Activated CD4-positive, alpha-beta T cell treated with anti-CD3 and anti-CD28 coated beads, Interleukin-2, amount 10 ng/mL, durations not matched to agents 7 days and 5 days (primary cell): ENCODE measurements at regions not wholly inside any gene's neighbourhood (a gene's known extent, or its start where the extent isn't known, plus 50 kb on each side); places are given as distances from the start of the nearest gene placed in this dataset.
"Not testable (repeated sequence)": the region's sequence is repeated elsewhere in the genome, so short reads cannot be mapped to it uniquely, and the experiment has no call there.

Experiments used
- CTCF ChIA-PET: fragments of 350-600 bp; sonication (Branson Sonifier 250); formaldehyde crosslinking; loops from one replicate; lab custom pipeline; 2021; ENCODE audit warnings: antibody characterized with exemption; lab: Charles Lee
- POLR2A ChIA-PET: fragments of 350-600 bp; sonication (Branson Sonifier 250); formaldehyde crosslinking; loops from one replicate; lab custom pipeline; 2021; ENCODE audit warnings: antibody characterized with exemption; lab: Charles Lee
- DNase-seq: peaks from one replicate; pipeline ENCODE4 v3.0.0-alpha.2; 2020
- H3K27ac Mint-ChIP-seq: one replicate; pipeline ENCODE4 v1.8.0; 2021; ENCODE audit warnings: mild to moderate bottlenecking, moderate library complexity, mixed read lengths
- H3K27me3 Mint-ChIP-seq: one replicate; pipeline ENCODE4 v1.8.0; 2021; ENCODE audit warnings: mixed read lengths
- H3K36me3 Mint-ChIP-seq: one replicate; pipeline ENCODE4 v1.8.0; 2021; ENCODE audit warnings: low read depth, mixed read lengths
- H3K4me1 Mint-ChIP-seq: one replicate; pipeline ENCODE4 v1.8.0; 2021; ENCODE audit warnings: mixed read lengths
- H3K4me3 Mint-ChIP-seq: one replicate; pipeline ENCODE4 v1.8.0; 2021; ENCODE audit warnings: mild to moderate bottlenecking, moderate library complexity, mixed read lengths
- H3K9me3 Mint-ChIP-seq: one replicate; pipeline ENCODE4 v1.8.0; 2021; ENCODE audit warnings: mixed read lengths

GRCh38 chr2:402206-402605 lies 114.3 kb upstream of the ALKAL2 start:
- DNase-seq = no peak
- H3K4me3 Mint-ChIP-seq = no peak overlapping the region
- ChIA-PET POLR2A (no interaction called here), CTCF (no interaction called here)
- no peak overlapping the region for H3K27ac Mint-ChIP-seq
- no peaks in the 10 kb centered on the region for H3K36me3 Mint-ChIP-seq
- no peaks in the 10 kb centered on the region for H3K4me1 Mint-ChIP-seq
- H3K9me3 Mint-ChIP-seq = peaks cover 9% of the 10 kb centered on the region
- peaks cover 1% of the 10 kb centered on the region for H3K27me3 Mint-ChIP-seq

GRCh38 chr2:401019-401679 lies 113.3 kb upstream of the ALKAL2 start:
- H3K4me1 Mint-ChIP-seq = no peaks in the 10 kb centered on the region

GRCh38 chr2:397926-398325 lies 110.0 kb upstream of the ALKAL2 start:
- Mint-ChIP-seq H3K9me3 (peaks cover 1% of the 10 kb centered on the region), H3K4me1 (peaks cover 23% of the 10 kb centered on the region), H3K36me3 (peaks cover 2% of the 10 kb centered on the region), H3K27me3 (no peaks in the 10 kb centered on the region), H3K27ac (no peak overlapping the region), H3K4me3 (no peak overlapping the region)
- DNase-seq = no peak
- ChIA-PET POLR2A (no interaction called here), CTCF (no interaction called here)

More at GRCh38 chr2:401019-401679, 113.3 kb upstream of the ALKAL2 start:
- H3K27me3 Mint-ChIP-seq = no peaks in the 10 kb centered on the region
- ChIA-PET CTCF (no interaction called here), POLR2A (no interaction called here)
- H3K9me3 Mint-ChIP-seq = peaks cover 9% of the 10 kb centered on the region
- no peak overlapping the region for H3K27ac Mint-ChIP-seq
- DNase-seq = no peak
- no peak overlapping the region for H3K4me3 Mint-ChIP-seq
- H3K36me3 Mint-ChIP-seq = no peaks in the 10 kb centered on the region

DNA sequence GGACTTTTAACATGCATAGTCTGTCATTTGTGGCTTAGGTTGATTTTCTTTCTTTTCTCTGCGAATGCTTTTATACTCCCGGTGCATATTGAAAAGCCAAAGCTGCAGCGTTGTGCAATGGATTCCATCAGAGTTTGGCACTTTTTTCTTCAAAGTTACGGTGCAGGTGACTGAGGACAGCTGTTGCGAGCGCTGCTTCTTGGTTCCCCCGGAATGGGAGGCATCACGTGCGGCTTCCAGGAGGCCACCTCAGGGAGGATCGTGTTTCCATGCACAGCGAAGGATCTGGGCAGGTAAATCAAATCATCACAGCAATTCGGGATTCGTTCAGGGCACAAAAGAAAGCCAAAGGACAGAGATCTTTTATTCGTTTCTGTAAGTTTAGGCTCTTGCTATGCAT lies 109.6 kb upstream of the ALKAL2 start:
- Mint-ChIP-seq H3K27me3 (no peaks in the 10 kb centered on the region), H3K9me3 (no peaks in the 10 kb centered on the region), H3K4me3 (no peak overlapping the region), H3K27ac (no peak overlapping the region), H3K36me3 (peaks cover 2% of the 10 kb centered on the region), H3K4me1 (peaks cover 25% of the 10 kb centered on the region)
- ChIA-PET POLR2A (no interaction called here), CTCF (no interaction called here)
- no peak for DNase-seq

- no peak for DNase-seq
- H3K27ac Mint-ChIP-seq = no peak overlapping the region
- no peaks in the 10 kb centered on the region for H3K9me3 Mint-ChIP-seq
- H3K27me3 Mint-ChIP-seq = no peaks in the 10 kb centered on the region
- ChIA-PET POLR2A (no interaction called here), CTCF (no interaction called here)
- H3K4me3 Mint-ChIP-seq = no peak overlapping the region
- peaks cover 25% of the 10 kb centered on the region for H3K4me1 Mint-ChIP-seq
- H3K36me3 Mint-ChIP-seq = peaks cover 2% of the 10 kb centered on the region
Measured at GRCh38 chr2:396903-397302, 109.0 kb upstream of the ALKAL2 start.

DNA sequence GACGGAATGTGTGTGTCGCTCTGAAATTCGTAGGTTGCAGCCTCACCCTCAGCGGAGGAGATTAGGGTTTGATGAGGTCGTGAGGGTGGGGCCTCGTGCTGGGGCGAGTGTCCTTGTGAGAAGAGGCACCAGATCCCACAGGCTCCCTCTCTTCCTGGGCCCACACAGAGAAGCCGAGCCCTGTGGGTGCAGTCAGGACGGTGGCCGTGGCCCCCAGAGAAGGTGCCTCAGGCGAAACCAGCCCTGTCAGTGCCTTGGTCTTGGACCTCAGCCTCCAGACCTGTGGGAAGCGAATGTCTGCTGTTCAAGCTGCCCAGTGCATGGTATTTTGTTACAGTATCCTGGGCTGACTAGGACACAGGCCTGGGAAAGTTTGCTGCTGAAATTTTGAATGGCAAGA lies 108.0 kb upstream of the ALKAL2 start:
- POLR2A ChIA-PET = no interaction called here
- Mint-ChIP-seq H3K4me3 (no peak overlapping the region), H3K4me1 (peaks cover 27% of the 10 kb centered on the region), H3K9me3 (no peaks in the 10 kb centered on the region), H3K27me3 (no peaks in the 10 kb centered on the region), H3K27ac (peak overlapping the region; percentile 9), H3K36me3 (peaks cover 2% of the 10 kb centered on the region)
- CTCF ChIA-PET = no interaction called here
- no peak for DNase-seq

GRCh38 chr2:393711-394696 lies 106.1 kb upstream of the ALKAL2 start:
- Mint-ChIP-seq H3K27me3 (no peaks in the 10 kb centered on the region), H3K36me3 (peaks cover 2% of the 10 kb centered on the region), H3K9me3 (peaks cover 6% of the 10 kb centered on the region), H3K27ac (peak overlapping the region; percentile 87), H3K4me1 (peaks cover 27% of the 10 kb centered on the region), H3K4me3 (peak overlapping the region; percentile 67)
- ChIA-PET POLR2A (interaction anchor here (0.7 kb wide), 1 partner anchor 178 kb away, joined by 3 read pairs; no protein-coding TSS in a partner anchor), CTCF (interaction anchor here (0.7 kb wide), 1 partner anchor 25 kb away, joined by 3 read pairs; no protein-coding TSS in a partner anchor)
- peak; percentile 81 for DNase-seq

GRCh38 chr2:392926-393280 lies 105.0 kb upstream of the ALKAL2 start:
- no peaks in the 10 kb centered on the region for H3K27me3 Mint-ChIP-seq
- H3K4me3 Mint-ChIP-seq = no peak overlapping the region
- peak overlapping the region; percentile 50 for H3K27ac Mint-ChIP-seq
- ChIA-PET POLR2A (no interaction called here), CTCF (no interaction called here)
- peaks cover 2% of the 10 kb centered on the region for H3K36me3 Mint-ChIP-seq
- H3K9me3 Mint-ChIP-seq = peaks cover 8% of the 10 kb centered on the region
- H3K4me1 Mint-ChIP-seq = peaks cover 27% of the 10 kb centered on the region
- no peak for DNase-seq

DNA sequence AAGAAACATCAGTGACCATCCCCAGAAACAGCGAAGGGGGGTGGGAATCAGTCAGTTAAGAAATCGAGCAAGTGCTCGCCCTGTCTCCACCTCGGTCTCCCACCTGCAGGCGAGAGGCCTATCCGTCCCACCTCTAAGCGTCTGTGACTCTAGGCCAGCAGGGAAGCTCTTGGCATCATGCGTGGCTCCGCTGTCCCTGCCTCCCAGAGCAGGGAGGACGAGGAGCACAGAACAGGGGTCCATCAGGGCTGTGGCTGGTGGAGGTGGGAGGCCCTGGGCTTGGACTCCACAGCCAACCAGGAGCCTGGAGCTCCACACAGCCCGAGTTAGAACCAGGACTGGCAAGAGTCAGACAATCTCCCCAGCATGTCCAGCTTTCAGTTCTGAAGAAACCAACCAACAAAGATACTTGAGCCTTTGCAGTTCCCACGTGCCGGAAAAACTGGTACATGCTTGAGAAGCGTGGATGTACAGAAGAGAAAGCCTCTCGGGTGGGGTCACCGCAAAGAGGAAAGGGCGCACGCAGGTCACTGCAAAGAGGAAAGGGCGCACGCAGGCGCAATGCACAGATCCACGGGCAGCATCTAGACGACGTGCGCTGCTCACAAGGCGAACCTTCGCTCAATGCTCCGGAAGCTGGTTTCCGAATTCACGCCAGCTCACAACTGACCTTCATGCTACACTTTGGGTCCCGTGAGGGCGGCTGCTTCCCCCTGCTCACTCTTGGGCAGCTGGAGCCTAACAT lies 104.5 kb upstream of the ALKAL2 start:
- DNase-seq = no peak
- CTCF ChIA-PET = no interaction called here
- Mint-ChIP-seq H3K9me3 (peaks cover 8% of the 10 kb centered on the region), H3K4me3 (no peak overlapping the region), H3K36me3 (peaks cover 2% of the 10 kb centered on the region), H3K27ac (no peak overlapping the region), H3K27me3 (no peaks in the 10 kb centered on the region), H3K4me1 (peaks cover 27% of the 10 kb centered on the region)
- POLR2A ChIA-PET = no interaction called here

GRCh38 chr2:391696-392095 lies 103.8 kb upstream of the ALKAL2 start:
- CTCF ChIA-PET = no interaction called here
- Mint-ChIP-seq H3K27me3 (no peaks in the 10 kb centered on the region), H3K36me3 (peaks cover 2% of the 10 kb centered on the region), H3K9me3 (peaks cover 8% of the 10 kb centered on the region), H3K4me1 (peaks cover 27% of the 10 kb centered on the region), H3K4me3 (no peak overlapping the region), H3K27ac (no peak overlapping the region)
- POLR2A ChIA-PET = no interaction called here
- no peak for DNase-seq

GRCh38 chr2:390959-391358 lies 103.1 kb upstream of the ALKAL2 start:
- ChIA-PET CTCF (no interaction called here), POLR2A (no interaction called here)
- no peak overlapping the region for H3K27ac Mint-ChIP-seq
- peaks cover 27% of the 10 kb centered on the region for H3K4me1 Mint-ChIP-seq
- H3K9me3 Mint-ChIP-seq = peaks cover 8% of the 10 kb centered on the region
- peaks cover 2% of the 10 kb centered on the region for H3K36me3 Mint-ChIP-seq
- no peak for DNase-seq
- no peaks in the 10 kb centered on the region for H3K27me3 Mint-ChIP-seq
- no peak overlapping the region for H3K4me3 Mint-ChIP-seq

DNA sequence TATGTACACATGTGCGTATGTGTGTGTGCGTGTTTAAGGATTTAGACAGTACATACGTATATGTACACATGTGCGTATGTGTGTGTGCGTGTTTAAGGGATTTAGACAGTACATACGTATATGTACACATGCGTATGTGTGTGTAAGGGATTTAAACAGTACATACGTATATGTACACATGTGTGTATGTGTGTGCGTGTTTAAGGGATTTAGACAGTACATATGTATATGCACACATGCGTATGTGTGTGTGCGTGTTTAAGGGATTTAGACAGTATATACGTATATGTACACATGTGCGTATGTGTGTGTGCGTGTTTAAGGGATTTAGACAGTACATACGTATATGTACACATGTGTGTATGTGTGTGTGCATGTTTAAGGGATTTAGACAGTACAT lies 102.1 kb upstream of the ALKAL2 start:
- H3K27ac Mint-ChIP-seq, CTCF ChIA-PET, H3K4me3 Mint-ChIP-seq, H3K36me3 Mint-ChIP-seq, DNase-seq, H3K27me3 Mint-ChIP-seq, H3K9me3 Mint-ChIP-seq, POLR2A ChIA-PET: not testable (repeated sequence)
- peaks cover 23% of the 10 kb centered on the region for H3K4me1 Mint-ChIP-seq

GRCh38 chr2:388752-389151 lies 100.9 kb upstream of the ALKAL2 start:
- DNase-seq, H3K4me3 Mint-ChIP-seq, CTCF ChIA-PET, H3K9me3 Mint-ChIP-seq, H3K27ac Mint-ChIP-seq, H3K27me3 Mint-ChIP-seq, H3K36me3 Mint-ChIP-seq, POLR2A ChIA-PET: not testable (repeated sequence)
- peaks cover 12% of the 10 kb centered on the region for H3K4me1 Mint-ChIP-seq
